ENCODE measurements at regions not wholly inside any gene's neighbourhood (a gene's known extent, or its start where the extent isn't known, plus 50 kb on each side); places are given as distances from the start of the nearest gene placed in this dataset.

DNA sequence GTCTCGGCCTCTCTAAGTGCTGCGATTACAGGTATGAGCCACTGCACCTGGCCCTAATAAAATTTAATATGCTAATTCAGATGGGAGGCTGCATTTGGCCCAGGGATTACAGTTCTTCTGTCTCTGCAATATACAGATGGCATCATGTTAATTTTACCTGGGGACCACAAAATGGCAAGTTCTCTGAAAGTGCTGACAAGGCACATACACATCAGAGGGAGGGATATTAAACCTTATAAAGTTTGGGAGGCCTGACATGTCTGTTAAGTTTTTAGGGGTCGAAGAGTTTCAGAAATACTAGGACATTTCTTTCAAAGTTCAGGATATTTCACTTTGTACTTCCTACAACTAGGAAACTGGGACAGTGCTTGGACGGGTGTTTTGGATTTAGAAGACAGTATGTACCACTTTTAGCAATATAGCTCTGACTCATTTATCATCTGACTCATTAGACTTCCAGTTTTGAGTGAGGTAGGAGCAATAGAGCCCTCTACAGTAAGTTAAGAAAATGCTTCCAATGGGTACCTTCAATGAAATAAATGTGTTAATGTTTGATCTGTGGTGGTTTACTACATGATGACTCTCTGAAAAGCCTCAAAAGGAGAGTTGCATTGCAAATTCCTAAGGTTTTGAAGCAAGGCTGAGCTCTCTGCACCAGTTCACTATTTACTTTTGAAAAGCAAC lies 981.0 kb upstream of the HS3ST1 start:
- no peak overlapping the region for H2BK5ac ChIP-seq (ENCODE audit: low read depth, low read length)
- no peak overlapping the region for H2BK20ac ChIP-seq (ENCODE audit: low read length)
- no peak overlapping the region for H4K91ac ChIP-seq (replicated peaks; ENCODE audit: insufficient read length, low read length)
- H3K23ac ChIP-seq (ENCODE audit: insufficient read length): no peak overlapping the region
- TF ChIP-seq MAFK (IDR thresholded peaks at IDR 0.05; ENCODE audit: low read depth, low read length) (peak; percentile 47; the same call in 1 of the 2 replicates), RAD21 (IDR thresholded peaks at IDR 0.05 in 1 of 2, conservative IDR thresholded peaks at IDR 0.05 in 1 of 2; ENCODE audit: low read depth in 2 of 2, low read length in 2 of 2) (peak; percentile 27 to 36; a peak in 3 of 4 replicates), BRCA1 (IDR thresholded peaks at IDR 0.05; ENCODE audit: low read depth, low read length) (no peak)
- H2AK5ac ChIP-seq (ENCODE audit: low read depth, low read length): no peak overlapping the region
- H3K79me1 ChIP-seq (ENCODE audit: low read depth, low read length): no peaks in the 10 kb centered on the region
- no peaks in the 10 kb centered on the region for H3K4me1 ChIP-seq (replicated peaks in 1 of 4; ENCODE audit: control insufficient read depth in 3 of 4, insufficient read depth in 4 of 4, low read length in 3 of 4)
- 98% methylated on average over 4 of the region's 4 CpGs; no CpG with 5 or more reads in 1 of the 2 experiments for WGBS, 2 experiments (ENCODE audit: extremely low coverage in 1 of 2, insufficient coverage in 1 of 2, insufficient read length in 1 of 2, insufficient replicate concordance in 2 of 2, low coverage in 1 of 2, low lambda C conversion rate in 2 of 2, missing lambda C conversion rate in 1 of 2)
- no peak overlapping the region for H2BK15ac ChIP-seq (ENCODE audit: low read length)
- no peak overlapping the region for H3K18ac ChIP-seq (ENCODE audit: extremely low read depth, low read length)
- no peak overlapping the region for H3K14ac ChIP-seq (ENCODE audit: insufficient read length)
- no peak overlapping the region for H4K8ac ChIP-seq (ENCODE audit: extremely low read depth, insufficient read depth, low read length)
- no peaks in the 10 kb centered on the region for H3K79me2 ChIP-seq (ENCODE audit: control insufficient read depth in 1 of 2, insufficient read depth in 2 of 2, low read length in 2 of 2)
- no peak overlapping the region for H3K27ac ChIP-seq (ENCODE audit: low read depth, low read length)
- FAIRE-seq: no peak
- no peak overlapping the region for H3K56ac ChIP-seq (replicated peaks; ENCODE audit: insufficient read length, low read depth, low read length)
- H3K9me3 ChIP-seq (ENCODE audit: insufficient read depth in 2 of 2, low read depth in 1 of 2, low read length in 1 of 2): no peaks in the 10 kb centered on the region
- no peaks in the 10 kb centered on the region for H3K36me3 ChIP-seq (ENCODE audit: control insufficient read depth in 2 of 4, insufficient read depth in 4 of 4, low read length in 3 of 4)
- H4K20me1 ChIP-seq (replicated peaks in 1 of 2; ENCODE audit: control insufficient read depth in 1 of 2, insufficient read depth in 2 of 2, low read length in 2 of 2): no peaks in the 10 kb centered on the region
- no peak overlapping the region for H3K9ac ChIP-seq (replicated peaks in 1 of 4; ENCODE audit: extremely low read depth in 1 of 4, low read depth in 3 of 4, low read length in 3 of 4)
- peaks cover 0 to 1% (median 0%) of the 10 kb centered on the region in 4 experiments; a peak in 1 of 7 replicates for H3K27me3 ChIP-seq (replicated peaks in 1 of 4; ENCODE audit: control insufficient read depth in 3 of 4, extremely low read depth in 1 of 4, insufficient read depth in 3 of 4, low read length in 3 of 4)
- ChIA-PET CTCF (ENCODE audit: partially characterized antibody) (interaction anchor here (0.9 to 1.8 kb wide), 5 partner anchors 21 to 368 kb away, joined by 3 to 7 read pairs (median 3); no protein-coding TSS in a partner anchor), POLR2A (ENCODE audit: partially characterized antibody) (no interaction called here)
- no peak for DNase-seq (ENCODE audit: low read depth in 1 of 2, low spot score in 2 of 2)
- no peak overlapping the region for H3K4me2 ChIP-seq (ENCODE audit: insufficient read depth in 1 of 2, low read depth in 2 of 2, low read length in 2 of 2)
- H2BK120ac ChIP-seq (replicated peaks; ENCODE audit: low read depth, low read length): no peak overlapping the region
- H3K4me3 ChIP-seq (ENCODE audit: extremely low read depth in 1 of 4, insufficient read depth in 2 of 4, low read depth in 3 of 4, low read length in 4 of 4): no peak overlapping the region
- no peak overlapping the region for H4K5ac ChIP-seq (ENCODE audit: insufficient read length, low read depth, low read length)
- H3K4ac ChIP-seq (replicated peaks; ENCODE audit: insufficient read length, low read depth, low read length): no peak overlapping the region
- no peak overlapping the region for H2AFZ ChIP-seq (ENCODE audit: low read length)
- no peak overlapping the region for H2BK12ac ChIP-seq (ENCODE audit: low read depth, low read length)
- no peaks in the 10 kb centered on the region for H3K23me2 ChIP-seq (ENCODE audit: low read depth, low read length)
